ENCODE measurements at regions not wholly inside any gene's neighbourhood (a gene's known extent, or its start where the extent isn't known, plus 50 kb on each side); places are given as distances from the start of the nearest gene placed in this dataset.
"Not testable (repeated sequence)": the region's sequence is repeated elsewhere in the genome, so short reads cannot be mapped to it uniquely, and the experiment has no call there.

DNA sequence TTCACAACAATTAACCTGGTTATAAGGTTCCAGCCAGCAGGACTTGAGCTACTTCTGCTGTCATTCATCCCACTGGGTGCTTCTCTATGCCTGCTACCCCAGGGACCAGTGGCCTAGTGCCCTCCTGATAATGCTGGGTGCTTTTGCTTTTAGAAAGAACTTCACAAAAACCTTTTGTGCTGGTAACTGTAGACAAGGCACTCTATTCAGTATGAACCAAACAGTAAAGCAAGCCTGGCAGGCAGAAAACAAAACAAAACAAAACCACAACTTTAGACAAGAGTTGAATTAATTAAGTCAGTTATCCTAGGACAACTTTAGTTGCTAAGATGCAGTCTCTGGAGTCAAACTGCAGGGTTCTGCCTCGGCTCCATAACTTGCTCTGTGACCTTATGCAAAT is 61.9 kb upstream of the ADGRL2 start:
- H3K27ac ChIP-seq (ENCODE audit: low read depth, low read length), result no peak overlapping the region
- Mint-ChIP-seq H3K4me1 (no peaks in the 10 kb centered on the region), H3K27me3 (no peaks in the 10 kb centered on the region), H3K27ac (no peak overlapping the region), H3K9me3 (peaks cover 3 to 12% (median 4%) of the 10 kb centered on the region in 5 donors), H3K36me3 (no peaks in the 10 kb centered on the region), H3K4me3 (no peak overlapping the region)
- H3K4me1 ChIP-seq (ENCODE audit: insufficient read depth, low read length), result no peaks in the 10 kb centered on the region
- POLR2A ChIA-PET, result no interaction called here
- no peaks in the 10 kb centered on the region for H3K9me3 ChIP-seq (ENCODE audit: low read length)
- CTCF ChIA-PET, result no interaction called here
- no peaks in the 10 kb centered on the region for H3K27me3 ChIP-seq (ENCODE audit: insufficient read depth, low read length, poor library complexity, severe bottlenecking)
- H3K4me3 ChIP-seq (ENCODE audit: low read length), result no peak overlapping the region
- DNase-seq, result no peak
- no peaks in the 10 kb centered on the region for H3K36me3 ChIP-seq (ENCODE audit: insufficient read depth, low read length)

DNA sequence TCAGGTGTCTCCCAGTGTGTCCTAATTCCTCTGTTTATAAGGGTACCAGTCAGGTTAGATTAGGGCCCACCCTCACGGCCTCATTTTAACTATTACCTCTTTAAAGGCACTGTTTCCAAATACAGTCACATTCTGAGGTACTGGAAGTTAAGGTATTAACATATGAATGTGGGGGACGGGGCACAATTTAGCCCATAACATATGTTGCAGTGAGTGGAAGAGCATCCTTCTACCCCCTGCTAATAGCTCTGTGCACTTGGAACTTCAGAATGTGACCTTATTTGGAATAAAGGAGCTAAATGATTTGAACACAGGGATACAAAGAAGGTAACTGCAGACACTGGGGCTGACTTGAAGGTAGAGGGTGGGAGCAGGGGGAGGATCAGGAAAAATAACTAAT is 67.3 kb upstream of the ADGRL2 start:
- Histone ChIP-seq H3K4me3 (ENCODE audit: low read length) (no peak overlapping the region), H3K27me3 (ENCODE audit: insufficient read depth, low read length, poor library complexity, severe bottlenecking) (no peaks in the 10 kb centered on the region), H3K4me1 (ENCODE audit: insufficient read depth, low read length) (no peaks in the 10 kb centered on the region), H3K36me3 (ENCODE audit: insufficient read depth, low read length) (no peaks in the 10 kb centered on the region), H3K9me3 (ENCODE audit: low read length) (no peaks in the 10 kb centered on the region), H3K27ac (ENCODE audit: low read depth, low read length) (no peak overlapping the region)
- peak overlapping the region in 1 of 8 donors; percentile 29 for H3K27ac Mint-ChIP-seq
- DNase-seq, result no peak
- no peak overlapping the region for H3K4me3 Mint-ChIP-seq
- H3K4me1 Mint-ChIP-seq, result no peaks in the 10 kb centered on the region
- ChIA-PET CTCF (no interaction called here), POLR2A (no interaction called here)
- H3K36me3 Mint-ChIP-seq, result no peaks in the 10 kb centered on the region
- no peaks in the 10 kb centered on the region for H3K27me3 Mint-ChIP-seq
- peaks cover 0 to 21% (median 5%) of the 10 kb centered on the region in 5 donors for H3K9me3 Mint-ChIP-seq

DNA sequence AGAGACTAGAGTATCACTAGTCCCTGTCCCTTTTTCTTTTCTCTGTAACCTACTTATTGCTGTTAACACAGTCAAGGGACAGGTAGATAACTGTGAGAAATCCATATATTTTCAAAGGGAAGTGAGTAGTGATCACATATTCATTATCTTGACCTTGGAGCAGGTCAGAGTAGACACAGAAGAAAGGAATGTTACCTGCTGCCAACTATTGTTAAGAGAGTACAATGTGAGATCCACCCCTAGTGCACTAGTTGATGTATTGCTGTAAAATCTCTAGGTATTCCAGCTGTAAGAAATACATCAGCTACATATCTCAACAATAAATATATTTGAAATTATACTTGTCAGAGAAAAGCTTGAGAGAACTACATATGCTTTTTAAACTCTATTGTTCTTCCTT is 68.7 kb upstream of the ADGRL2 start:
- no peak for DNase-seq
- Histone ChIP-seq H3K36me3 (ENCODE audit: insufficient read depth, low read length) (no peaks in the 10 kb centered on the region), H3K4me3 (ENCODE audit: low read length) (no peak overlapping the region), H3K27me3 (ENCODE audit: insufficient read depth, low read length, poor library complexity, severe bottlenecking) (no peaks in the 10 kb centered on the region), H3K27ac (ENCODE audit: low read depth, low read length) (no peak overlapping the region), H3K4me1 (ENCODE audit: insufficient read depth, low read length) (no peaks in the 10 kb centered on the region), H3K9me3 (ENCODE audit: low read length) (no peaks in the 10 kb centered on the region)
- Mint-ChIP-seq H3K9me3 (peaks cover 0 to 16% (median 5%) of the 10 kb centered on the region in 5 donors), H3K4me1 (no peaks in the 10 kb centered on the region), H3K36me3 (no peaks in the 10 kb centered on the region), H3K4me3 (no peak overlapping the region), H3K27ac (no peak overlapping the region), H3K27me3 (no peaks in the 10 kb centered on the region)
- ChIA-PET POLR2A (no interaction called here), CTCF (no interaction called here)

DNA sequence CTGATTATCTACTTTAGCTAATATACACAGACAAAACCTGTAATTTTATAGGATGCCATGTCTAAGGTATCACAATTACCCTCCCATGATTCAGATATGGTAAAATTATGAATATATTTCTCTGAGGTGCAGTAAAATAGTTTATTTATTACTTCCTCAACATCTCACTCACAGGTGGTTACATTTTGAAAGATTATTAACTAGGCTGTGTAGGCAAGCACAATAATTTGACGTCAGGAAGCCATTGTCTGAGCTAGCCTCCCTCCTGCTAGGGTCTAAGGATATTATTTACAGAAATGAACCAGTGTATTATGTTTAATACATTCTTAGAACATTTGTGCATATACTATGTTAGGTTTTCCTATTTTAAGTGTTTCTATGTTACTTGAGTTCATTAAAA is 69.9 kb upstream of the ADGRL2 start:
- Mint-ChIP-seq H3K9me3 (peaks cover 3 to 16% (median 5%) of the 10 kb centered on the region in 5 donors), H3K4me1 (no peaks in the 10 kb centered on the region), H3K27me3 (no peaks in the 10 kb centered on the region), H3K27ac (no peak overlapping the region), H3K4me3 (no peak overlapping the region), H3K36me3 (no peaks in the 10 kb centered on the region)
- H3K36me3 ChIP-seq (ENCODE audit: insufficient read depth, low read length), result no peaks in the 10 kb centered on the region
- no peak overlapping the region for H3K27ac ChIP-seq (ENCODE audit: low read depth, low read length)
- no peaks in the 10 kb centered on the region for H3K9me3 ChIP-seq (ENCODE audit: low read length)
- no peaks in the 10 kb centered on the region for H3K4me1 ChIP-seq (ENCODE audit: insufficient read depth, low read length)
- ChIA-PET POLR2A (no interaction called here), CTCF (no interaction called here)
- no peak for DNase-seq
- no peaks in the 10 kb centered on the region for H3K27me3 ChIP-seq (ENCODE audit: insufficient read depth, low read length, poor library complexity, severe bottlenecking)
- no peak overlapping the region for H3K4me3 ChIP-seq (ENCODE audit: low read length)

DNA sequence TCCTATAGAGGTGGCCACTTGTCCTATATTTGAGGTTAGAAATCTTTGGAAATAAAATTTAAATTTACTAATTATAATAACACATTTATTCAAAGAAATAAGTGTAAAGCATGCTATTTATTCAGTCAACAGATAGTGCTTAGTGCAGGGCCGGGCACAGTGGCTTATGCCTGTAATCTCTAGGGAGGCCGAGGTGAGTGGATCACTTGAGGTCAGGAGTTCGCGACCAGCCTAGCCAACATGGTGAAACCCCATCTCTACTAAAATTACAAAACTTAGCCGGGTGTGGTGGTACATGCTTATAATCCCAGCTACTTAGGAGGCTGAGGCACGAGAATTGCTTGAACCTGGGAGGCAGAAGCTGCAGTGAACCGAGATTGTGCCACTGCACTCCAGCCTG is 70.4 kb upstream of the ADGRL2 start:
- H3K36me3 Mint-ChIP-seq; POLR2A ChIA-PET; H3K4me3 Mint-ChIP-seq; H3K36me3 ChIP-seq (ENCODE audit: insufficient read depth, low read length); DNase-seq; H3K4me1 ChIP-seq (ENCODE audit: insufficient read depth, low read length); H3K27ac Mint-ChIP-seq; H3K9me3 ChIP-seq (ENCODE audit: low read length); CTCF ChIA-PET; H3K4me1 Mint-ChIP-seq; H3K27ac ChIP-seq (ENCODE audit: low read depth, low read length); H3K27me3 ChIP-seq (ENCODE audit: insufficient read depth, low read length, poor library complexity, severe bottlenecking); H3K27me3 Mint-ChIP-seq; H3K4me3 ChIP-seq (ENCODE audit: low read length): not testable (repeated sequence)
- peaks cover 3 to 16% (median 5%) of the 10 kb centered on the region in 5 donors for H3K9me3 Mint-ChIP-seq

DNA sequence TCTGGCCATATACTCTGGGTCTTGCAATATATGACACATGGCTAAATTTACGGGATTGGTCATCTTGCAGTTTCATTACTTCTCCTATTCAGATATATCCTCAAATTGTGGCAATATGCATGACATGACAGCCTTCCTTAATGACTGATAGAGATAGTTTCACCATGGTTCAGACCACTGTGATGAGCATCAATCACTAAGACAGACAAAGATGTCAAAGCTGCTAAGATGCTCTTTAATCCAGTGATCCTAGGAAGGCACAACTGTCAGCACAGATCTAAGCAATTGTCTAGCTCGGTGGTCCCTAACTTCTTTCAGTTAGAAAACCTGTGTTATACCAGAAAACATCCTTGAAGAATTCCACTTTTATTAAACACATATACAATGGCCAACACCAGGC is 70.9 kb upstream of the ADGRL2 start:
- no peak overlapping the region for H3K4me3 Mint-ChIP-seq
- CTCF ChIA-PET, result no interaction called here
- H3K9me3 Mint-ChIP-seq, result peaks cover 3 to 16% (median 5%) of the 10 kb centered on the region in 5 donors

DNA sequence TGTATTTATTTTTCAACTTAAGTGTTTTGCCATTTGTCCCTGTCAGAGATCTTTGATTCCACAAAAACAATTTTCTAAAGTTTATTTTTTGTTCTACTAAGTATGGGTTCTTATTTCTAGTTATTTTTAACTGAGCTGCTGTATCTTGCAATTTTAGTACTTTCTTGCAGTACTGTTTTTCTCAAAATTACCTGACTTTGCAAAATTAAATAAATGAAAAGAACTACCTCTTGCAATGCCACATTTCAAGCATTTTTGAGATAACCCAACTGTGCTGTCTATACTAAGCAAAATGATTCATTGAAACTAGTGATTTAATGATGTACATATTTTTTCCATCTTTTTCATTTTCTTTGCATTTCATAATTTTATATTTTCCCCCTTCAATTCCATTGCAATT is 71.5 kb upstream of the ADGRL2 start:
- no peaks in the 10 kb centered on the region for H3K36me3 ChIP-seq (ENCODE audit: insufficient read depth, low read length)
- Mint-ChIP-seq H3K36me3 (no peaks in the 10 kb centered on the region), H3K27me3 (no peaks in the 10 kb centered on the region), H3K4me1 (no peaks in the 10 kb centered on the region), H3K9me3 (peaks cover 3 to 17% (median 5%) of the 10 kb centered on the region in 5 donors), H3K27ac (no peak overlapping the region), H3K4me3 (no peak overlapping the region)
- no peaks in the 10 kb centered on the region for H3K9me3 ChIP-seq (ENCODE audit: low read length)
- H3K27ac ChIP-seq (ENCODE audit: low read depth, low read length), result no peak overlapping the region
- POLR2A ChIA-PET, result no interaction called here
- H3K4me3 ChIP-seq (ENCODE audit: low read length), result no peak overlapping the region
- no peaks in the 10 kb centered on the region for H3K27me3 ChIP-seq (ENCODE audit: insufficient read depth, low read length, poor library complexity, severe bottlenecking)
- DNase-seq, result no peak
- H3K4me1 ChIP-seq (ENCODE audit: insufficient read depth, low read length), result no peaks in the 10 kb centered on the region
- CTCF ChIA-PET, result no interaction called here

More for the DNA sequence above, 70.9 kb upstream of the ADGRL2 start:
- H3K27ac Mint-ChIP-seq, result no peak overlapping the region
- no peaks in the 10 kb centered on the region for H3K36me3 Mint-ChIP-seq
- POLR2A ChIA-PET, result no interaction called here
- H3K27ac ChIP-seq (ENCODE audit: low read depth, low read length), result no peak overlapping the region
- no peak for DNase-seq
- no peaks in the 10 kb centered on the region for H3K27me3 Mint-ChIP-seq
- H3K4me1 Mint-ChIP-seq, result no peaks in the 10 kb centered on the region
- no peaks in the 10 kb centered on the region for H3K36me3 ChIP-seq (ENCODE audit: insufficient read depth, low read length)
- no peaks in the 10 kb centered on the region for H3K9me3 ChIP-seq (ENCODE audit: low read length)
- no peak overlapping the region for H3K4me3 ChIP-seq (ENCODE audit: low read length)
- H3K27me3 ChIP-seq (ENCODE audit: insufficient read depth, low read length, poor library complexity, severe bottlenecking), result no peaks in the 10 kb centered on the region
- H3K4me1 ChIP-seq (ENCODE audit: insufficient read depth, low read length), result no peaks in the 10 kb centered on the region

DNA sequence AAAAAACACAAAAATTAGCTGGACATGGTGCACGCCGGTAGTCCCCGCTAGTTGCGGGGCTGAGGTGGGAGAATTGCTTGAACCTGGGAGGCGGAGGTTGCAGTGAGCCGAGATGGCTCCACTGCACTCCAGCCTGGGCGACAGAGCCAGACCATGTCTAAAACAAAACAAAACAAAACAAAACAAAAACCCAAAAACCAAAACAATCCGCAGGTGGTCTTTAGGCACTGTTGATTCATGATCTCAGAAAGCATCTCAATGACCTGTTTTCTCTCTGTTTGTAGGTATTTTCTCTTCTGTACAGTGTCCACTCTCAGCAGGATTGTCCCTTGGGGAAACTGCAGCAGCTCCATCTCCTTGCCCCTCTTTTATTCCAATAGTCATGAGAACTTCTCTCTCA is 74.9 kb upstream of the ADGRL2 start:
- Mint-ChIP-seq H3K36me3 (no peaks in the 10 kb centered on the region), H3K27me3 (no peaks in the 10 kb centered on the region), H3K4me3 (no peak overlapping the region), H3K4me1 (no peaks in the 10 kb centered on the region), H3K27ac (no peak overlapping the region), H3K9me3 (peaks cover 0 to 24% (median 9%) of the 10 kb centered on the region in 5 donors)
- H3K4me3 ChIP-seq (ENCODE audit: low read length), result no peak overlapping the region
- POLR2A ChIA-PET, result no interaction called here
- no peaks in the 10 kb centered on the region for H3K27me3 ChIP-seq (ENCODE audit: insufficient read depth, low read length, poor library complexity, severe bottlenecking)
- H3K27ac ChIP-seq (ENCODE audit: low read depth, low read length), result no peak overlapping the region
- no peaks in the 10 kb centered on the region for H3K9me3 ChIP-seq (ENCODE audit: low read length)
- no peaks in the 10 kb centered on the region for H3K36me3 ChIP-seq (ENCODE audit: insufficient read depth, low read length)
- no peaks in the 10 kb centered on the region for H3K4me1 ChIP-seq (ENCODE audit: insufficient read depth, low read length)
- CTCF ChIA-PET, result no interaction called here
- DNase-seq, result no peak

DNA sequence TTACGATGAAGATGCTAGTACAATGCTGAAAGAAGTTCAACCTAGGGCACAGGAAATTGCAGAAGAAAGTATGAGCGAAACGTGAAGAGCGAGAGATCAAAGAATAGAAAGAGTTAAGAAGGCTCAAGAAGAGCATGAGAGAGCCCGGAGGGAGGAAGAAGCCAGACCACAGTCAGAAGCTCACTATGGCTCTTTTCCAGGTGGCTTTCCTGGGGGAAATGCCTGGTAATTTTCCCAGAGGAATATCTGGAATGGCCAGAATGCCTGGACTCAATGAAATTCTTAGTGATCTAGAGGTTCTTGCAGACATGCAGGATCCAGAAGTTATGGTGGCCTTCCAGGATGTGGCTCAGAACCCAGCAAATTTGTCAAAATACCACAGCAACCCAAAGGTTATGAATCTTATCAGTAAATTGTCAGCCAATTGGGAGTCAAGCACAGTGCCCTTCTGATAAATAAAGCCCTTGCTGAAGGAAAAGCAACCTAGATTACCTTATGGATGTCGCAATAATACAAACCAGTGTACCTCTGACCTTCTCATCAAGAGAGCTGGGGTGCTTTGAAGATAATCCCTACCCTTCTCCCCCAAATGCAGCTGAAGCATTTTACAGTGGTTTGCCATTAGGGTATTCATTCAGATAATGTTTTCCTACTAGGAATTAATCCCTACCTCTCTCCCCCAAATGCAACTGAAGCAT is 78.0 kb upstream of the ADGRL2 start:
- H3K27ac ChIP-seq (ENCODE audit: low read depth, low read length); H3K36me3 ChIP-seq (ENCODE audit: insufficient read depth, low read length); H3K4me3 ChIP-seq (ENCODE audit: low read length); H3K4me3 Mint-ChIP-seq; H3K4me1 ChIP-seq (ENCODE audit: insufficient read depth, low read length); POLR2A ChIA-PET; H3K27me3 ChIP-seq (ENCODE audit: insufficient read depth, low read length, poor library complexity, severe bottlenecking); H3K36me3 Mint-ChIP-seq; DNase-seq; H3K27ac Mint-ChIP-seq; H3K27me3 Mint-ChIP-seq; H3K4me1 Mint-ChIP-seq; CTCF ChIA-PET; H3K9me3 ChIP-seq (ENCODE audit: low read length): not testable (repeated sequence)
- H3K9me3 Mint-ChIP-seq, result peaks cover 0 to 23% (median 16%) of the 10 kb centered on the region in 5 donors
